ENCODE measurements at regions not wholly inside any gene's neighbourhood (a gene's known extent, or its start where the extent isn't known, plus 50 kb on each side); places are given as distances from the start of the nearest gene placed in this dataset.
A peak's percentile ranks its signal among the peaks of the same experiment; 100 is the strongest.

DNA sequence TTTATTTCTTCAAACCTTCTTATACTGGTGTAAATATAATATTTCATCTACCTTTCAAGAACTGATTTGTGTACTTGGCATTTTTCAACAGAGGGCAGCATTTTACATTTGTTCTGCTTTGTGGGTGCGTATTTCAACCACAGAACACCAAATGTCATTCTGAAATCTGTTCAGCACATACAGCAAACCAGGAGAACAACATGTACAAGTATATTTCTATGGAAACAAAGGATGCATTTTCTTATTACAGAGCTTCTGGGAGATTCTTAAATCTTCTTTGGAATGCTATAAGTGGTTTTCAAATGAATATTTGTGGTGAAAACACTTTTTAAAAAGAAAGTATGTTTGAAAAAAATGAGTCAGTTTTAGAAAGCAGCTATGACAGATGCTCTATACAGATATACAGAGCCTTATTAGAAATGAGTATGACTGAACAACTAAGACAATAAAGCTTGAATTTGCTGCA lies 946.0 kb downstream of the FAM181B start:
- TF ChIP-seq CTCF (IDR thresholded peaks at IDR 0.05; ENCODE audit: poor library complexity) (peak; percentile 47), EZH2phosphoT487 (IDR thresholded peaks at IDR 0.05; ENCODE audit: low read depth, severe bottlenecking, unreplicated experiment) (no peak), EZH2 (IDR thresholded peaks at IDR 0.05; ENCODE audit: borderline replicate concordance) (no peak)
